Keratinocyte (primary cell): ENCODE measurements at regions not wholly inside any gene's neighbourhood (a gene's known extent, or its start where the extent isn't known, plus 50 kb on each side); places are given as distances from the start of the nearest gene placed in this dataset.

Experiments
- CTCF ChIP-seq, 3 experiments: IDR thresholded peaks in 1 of 3; conservative IDR thresholded peaks in 1 of 3; optimal IDR thresholded peaks in 1 of 3; 2 replicates in 2 of 3; 3 replicates in 1 of 3; pipeline versions ENCODE3 to v1.5.1; 2011; ENCODE audit warnings: low read length in 3 of 3, mild to moderate bottlenecking in 3 of 3, moderate library complexity in 2 of 3, control low read depth in 1 of 3, inconsistent platforms in 1 of 3; ENCODE audit not compliant: insufficient read depth in 2 of 3; ENCODE audit errors: extremely low read depth in 1 of 3
- EZH2 ChIP-seq: IDR thresholded peaks from one replicate; pipeline ENCODE4 v1.6.1; 2012; ENCODE audit warnings: inconsistent platforms, mild to moderate bottlenecking, low read length, moderate library complexity

- TF ChIP-seq CTCF (optimal IDR thresholded peaks at IDR 0.05 in 1 of 3, IDR thresholded peaks at IDR 0.05 in 1 of 3, conservative IDR thresholded peaks at IDR 0.05 in 1 of 3; ENCODE audit: extremely low read depth in 1 of 3, insufficient read depth in 2 of 3, low read length in 3 of 3) (no peak), EZH2 (no peak)
These were observed 256.2 kb downstream of the TAFA4 start for GRCh38 chr3:68676136-68676535.
